ENCODE measurements at regions not wholly inside any gene's neighbourhood (a gene's known extent, or its start where the extent isn't known, plus 50 kb on each side); places are given as distances from the start of the nearest gene placed in this dataset.
A peak's percentile ranks its signal among the peaks of the same experiment; 100 is the strongest.

- H3K4me3 ChIP-seq (ENCODE audit: low read depth, low read length), result no peak overlapping the region
- H3K9me3 ChIP-seq (ENCODE audit: severe bottlenecking), result no peaks in the 10 kb centered on the region
- TF ChIP-seq CTCF (IDR thresholded peaks at IDR 0.05; ENCODE audit: low read depth, low read length), result no peak
- no peaks in the 10 kb centered on the region for H3K27me3 ChIP-seq (ENCODE audit: insufficient read depth, low read depth, severe bottlenecking)
- no peak for DNase-seq
- no peak overlapping the region for H3K27ac ChIP-seq
- no peaks in the 10 kb centered on the region for H3K36me3 ChIP-seq
These were observed 642.3 kb downstream of the RPS29 start for GRCh38 chr14:48943913-48944312.

- Histone ChIP-seq H3K36me3 (no peaks in the 10 kb centered on the region), H3K27me3 (ENCODE audit: insufficient read depth, low read depth, severe bottlenecking) (no peaks in the 10 kb centered on the region), H3K27ac (no peak overlapping the region), H3K9me3 (ENCODE audit: severe bottlenecking) (no peaks in the 10 kb centered on the region), H3K4me3 (ENCODE audit: low read depth, low read length) (no peak overlapping the region)
- DNase-seq, result no peak
- no peak for TF ChIP-seq CTCF (IDR thresholded peaks at IDR 0.05; ENCODE audit: low read depth, low read length)
These were observed 648.5 kb downstream of the RPS29 start for GRCh38 chr14:48937541-48938195.

GRCh38 chr14:48936849-48937248, 649.3 kb downstream of the RPS29 start:
- no peak for TF ChIP-seq CTCF (IDR thresholded peaks at IDR 0.05; ENCODE audit: low read depth, low read length)
- no peaks in the 10 kb centered on the region for H3K27me3 ChIP-seq (ENCODE audit: insufficient read depth, low read depth, severe bottlenecking)
- H3K9me3 ChIP-seq (ENCODE audit: severe bottlenecking), result no peaks in the 10 kb centered on the region
- H3K36me3 ChIP-seq, result no peaks in the 10 kb centered on the region
- DNase-seq, result no peak
- H3K4me3 ChIP-seq (ENCODE audit: low read depth, low read length), result no peak overlapping the region
- H3K27ac ChIP-seq, result no peak overlapping the region

- Histone ChIP-seq H3K9me3 (ENCODE audit: severe bottlenecking) (no peaks in the 10 kb centered on the region), H3K4me3 (ENCODE audit: low read depth, low read length) (no peak overlapping the region), H3K27ac (no peak overlapping the region), H3K27me3 (ENCODE audit: insufficient read depth, low read depth, severe bottlenecking) (no peaks in the 10 kb centered on the region), H3K36me3 (no peaks in the 10 kb centered on the region)
- TF ChIP-seq CTCF (IDR thresholded peaks at IDR 0.05; ENCODE audit: low read depth, low read length), result no peak
- DNase-seq, result peak; percentile 10
These were observed 649.8 kb downstream of the RPS29 start for GRCh38 chr14:48936362-48936761.

GRCh38 chr14:48925184-48925583, 661.0 kb downstream of the RPS29 start:
- H3K27ac ChIP-seq, result no peak overlapping the region
- no peaks in the 10 kb centered on the region for H3K9me3 ChIP-seq (ENCODE audit: severe bottlenecking)
- H3K36me3 ChIP-seq, result no peaks in the 10 kb centered on the region
- no peak for TF ChIP-seq CTCF (IDR thresholded peaks at IDR 0.05; ENCODE audit: low read depth, low read length)
- H3K4me3 ChIP-seq (ENCODE audit: low read depth, low read length), result no peak overlapping the region
- no peaks in the 10 kb centered on the region for H3K27me3 ChIP-seq (ENCODE audit: insufficient read depth, low read depth, severe bottlenecking)
- no peak for DNase-seq

- no peak for TF ChIP-seq CTCF (IDR thresholded peaks at IDR 0.05; ENCODE audit: low read depth, low read length)
- Histone ChIP-seq H3K27me3 (ENCODE audit: insufficient read depth, low read depth, severe bottlenecking) (no peaks in the 10 kb centered on the region), H3K9me3 (ENCODE audit: severe bottlenecking) (no peaks in the 10 kb centered on the region), H3K4me3 (ENCODE audit: low read depth, low read length) (no peak overlapping the region), H3K27ac (no peak overlapping the region), H3K36me3 (no peaks in the 10 kb centered on the region)
- no peak for DNase-seq
These were observed 671.3 kb downstream of the RPS29 start for GRCh38 chr14:48914921-48915320.
